Psoas muscle (tissue), 7 donors: ENCODE measurements at regions not wholly inside any gene's neighbourhood (a gene's known extent, or its start where the extent isn't known, plus 50 kb on each side); places are given as distances from the start of the nearest gene placed in this dataset.

Source experiments
- ATAC-seq, 4 donors: fragments of 200-7000 bp; cut with Tn5 transposase; one replicate each; pipeline ENCODE4 v1.9.1; 2020; ENCODE audit warnings: moderate library complexity in 3 of 4, mild to moderate bottlenecking in 2 of 4
- DNase-seq, 2 donors: peaks; one replicate each; pipeline ENCODE4 v3.0.0-alpha.2; 2020
- H3K27ac ChIP-seq: fragments of 200-600 bp; one replicate; pipeline ENCODE4 v1.8.0; 2022
- H3K27me3 ChIP-seq, 3 donors: fragments of 200-600 bp in 1 of 3; one replicate each; pipeline versions ENCODE4 v1.6.1 to v1.8.0; 2013 to 2022; ENCODE audit warnings: low read length in 2 of 3, mild to moderate bottlenecking in 2 of 3, moderate library complexity in 1 of 3; ENCODE audit not compliant: insufficient read depth in 3 of 3
- H3K36me3 ChIP-seq, 2 donors: fragments of 200-600 bp in 1 of 2; one replicate each; pipeline versions ENCODE4 v1.6.1 to v1.8.0; 2013 to 2022; ENCODE audit warnings: low read depth in 1 of 2, mild to moderate bottlenecking in 1 of 2, moderate library complexity in 1 of 2; ENCODE audit not compliant: insufficient read depth in 1 of 2
- H3K4me1 ChIP-seq: fragments of 200-600 bp; one replicate; pipeline ENCODE4 v1.8.0; 2022
- H3K4me3 ChIP-seq: fragments of 200-600 bp; one replicate; pipeline ENCODE4 v1.8.0; 2022; ENCODE audit warnings: mild to moderate bottlenecking
- H3K9me3 ChIP-seq: fragments of 200-600 bp; one replicate; pipeline ENCODE4 v1.8.0; 2022
- WGBS, 3 donors: extraction: QIAGEN DNeasy Blood & Tissue Kit; methylation state at CpG; one replicate each; pipeline versions ENCODE4 v1.1.6 to v1.1.7; 2013; 5-methylcytosine and 5-hydroxymethylcytosine counted together
- intact Hi-C, 2 donors: fragments of 100-400 bp; cut with DNase I; formaldehyde crosslinking; loops; one replicate each; pipeline versions ENCODE4 v1.11.0 to v1.14.2; 2022
- TF ChIP-seq, protein P1 (sequence below): fragments of 200-600 bp; IDR thresholded peaks from one replicate; pipeline ENCODE4 v1.8.0; 2022; ENCODE audit warnings: antibody characterized with exemption
- donor health status: healthy with polysubstance abuse.
- donor health status: DM: no; HTN: no; CAD: no; lungs with moderate emphysema.
- donor health status: Bipolar disorder and iron deficiency.
- donor health status: healthy.
- donor health status: DM: yes; HTN: yes; CAD: no.
- donor health status: DM: no; HTN: no; CAD: no.
- donor health status: DM: yes; HTN: yes; CAD: no.

DNA sequence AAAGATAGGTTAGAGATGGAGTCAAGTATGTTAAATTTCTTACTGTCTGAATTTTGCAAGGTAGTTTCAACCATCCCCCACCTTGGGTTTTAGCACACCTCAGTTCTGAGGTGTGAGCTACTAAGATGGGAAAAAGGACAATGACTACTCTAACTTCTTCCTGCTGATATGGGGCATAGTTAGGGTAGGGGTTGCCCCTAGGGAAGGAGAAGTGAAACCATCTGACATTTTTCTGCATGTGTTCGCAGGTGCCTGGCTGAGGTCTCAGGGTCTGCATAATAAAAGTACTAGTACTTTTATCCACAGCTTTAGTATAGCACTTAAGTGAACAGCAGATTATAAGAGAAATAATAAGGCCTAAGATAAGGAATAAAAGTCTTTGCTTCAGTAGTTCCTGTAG lies 129.5 kb upstream of the CYSLTR1 start:
- Histone ChIP-seq H3K4me3 (no peak overlapping the region), H3K27me3 (no peaks in the 10 kb centered on the region), H3K36me3 (no peaks in the 10 kb centered on the region), H3K27ac (no peak overlapping the region), H3K9me3 (no peaks in the 10 kb centered on the region), H3K4me1 (no peaks in the 10 kb centered on the region)
- ATAC-seq (no peak), DNase-seq (no peak)
- 74 to 94% (median 85%) methylated on average over 1 of the region's 1 CpG for WGBS, 3 donors
- intact Hi-C loops: no loop called here
- TF ChIP-seq, protein P1, sequence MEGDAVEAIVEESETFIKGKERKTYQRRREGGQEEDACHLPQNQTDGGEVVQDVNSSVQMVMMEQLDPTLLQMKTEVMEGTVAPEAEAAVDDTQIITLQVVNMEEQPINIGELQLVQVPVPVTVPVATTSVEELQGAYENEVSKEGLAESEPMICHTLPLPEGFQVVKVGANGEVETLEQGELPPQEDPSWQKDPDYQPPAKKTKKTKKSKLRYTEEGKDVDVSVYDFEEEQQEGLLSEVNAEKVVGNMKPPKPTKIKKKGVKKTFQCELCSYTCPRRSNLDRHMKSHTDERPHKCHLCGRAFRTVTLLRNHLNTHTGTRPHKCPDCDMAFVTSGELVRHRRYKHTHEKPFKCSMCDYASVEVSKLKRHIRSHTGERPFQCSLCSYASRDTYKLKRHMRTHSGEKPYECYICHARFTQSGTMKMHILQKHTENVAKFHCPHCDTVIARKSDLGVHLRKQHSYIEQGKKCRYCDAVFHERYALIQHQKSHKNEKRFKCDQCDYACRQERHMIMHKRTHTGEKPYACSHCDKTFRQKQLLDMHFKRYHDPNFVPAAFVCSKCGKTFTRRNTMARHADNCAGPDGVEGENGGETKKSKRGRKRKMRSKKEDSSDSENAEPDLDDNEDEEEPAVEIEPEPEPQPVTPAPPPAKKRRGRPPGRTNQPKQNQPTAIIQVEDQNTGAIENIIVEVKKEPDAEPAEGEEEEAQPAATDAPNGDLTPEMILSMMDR: no peak

DNA sequence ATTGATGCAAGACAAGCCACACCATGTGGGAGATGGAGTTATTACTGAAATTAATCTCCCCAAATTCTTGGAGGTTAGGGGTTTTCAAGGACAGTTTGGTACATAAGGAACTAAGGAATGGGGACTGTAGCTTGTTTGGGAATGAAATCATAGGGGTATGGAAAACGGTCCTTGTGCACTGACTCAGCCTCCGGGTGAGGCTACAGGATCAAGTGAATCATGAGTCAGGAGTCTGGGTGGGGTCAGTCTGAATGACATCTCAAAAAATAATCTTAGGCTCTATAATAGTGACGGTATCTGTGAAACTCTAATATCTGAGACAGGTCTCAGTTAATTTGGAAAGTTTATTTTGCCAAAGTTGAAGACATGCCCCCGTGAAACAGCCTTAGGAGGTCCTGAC lies 128.5 kb upstream of the CYSLTR1 start:
- WGBS, 3 donors: 44 to 55% (median 50%) methylated on average over 4 of the region's 4 CpGs
- H3K36me3 ChIP-seq: no peaks in the 10 kb centered on the region
- H3K9me3 ChIP-seq: no peaks in the 10 kb centered on the region
- TF ChIP-seq, protein P1: no peak
- no peak overlapping the region for H3K4me3 ChIP-seq
- DNase-seq: no peak
- ATAC-seq: no peak
- intact Hi-C loops: no loop called here
- no peaks in the 10 kb centered on the region for H3K27me3 ChIP-seq
- no peaks in the 10 kb centered on the region for H3K4me1 ChIP-seq
- H3K27ac ChIP-seq: no peak overlapping the region

DNA sequence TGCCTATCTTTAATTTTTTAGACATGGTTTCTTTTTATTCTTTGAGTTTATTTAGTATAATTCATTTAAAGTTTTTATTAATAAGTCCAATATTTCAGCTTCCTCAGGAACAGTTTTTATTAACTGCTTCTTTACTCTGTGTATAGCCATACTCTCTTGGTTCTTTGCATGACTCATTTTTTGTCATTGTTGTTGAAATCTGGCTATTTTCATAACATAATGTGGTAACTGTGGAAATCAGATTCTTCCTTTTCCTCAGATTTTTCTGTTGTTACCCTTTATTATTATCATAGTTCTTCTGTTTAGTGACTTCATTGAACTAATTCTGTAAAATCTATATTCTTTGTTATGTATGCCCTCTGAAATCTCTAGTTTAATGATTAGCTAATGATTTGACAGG lies 124.9 kb upstream of the CYSLTR1 start:
- intact Hi-C loops: no loop called here

DNA sequence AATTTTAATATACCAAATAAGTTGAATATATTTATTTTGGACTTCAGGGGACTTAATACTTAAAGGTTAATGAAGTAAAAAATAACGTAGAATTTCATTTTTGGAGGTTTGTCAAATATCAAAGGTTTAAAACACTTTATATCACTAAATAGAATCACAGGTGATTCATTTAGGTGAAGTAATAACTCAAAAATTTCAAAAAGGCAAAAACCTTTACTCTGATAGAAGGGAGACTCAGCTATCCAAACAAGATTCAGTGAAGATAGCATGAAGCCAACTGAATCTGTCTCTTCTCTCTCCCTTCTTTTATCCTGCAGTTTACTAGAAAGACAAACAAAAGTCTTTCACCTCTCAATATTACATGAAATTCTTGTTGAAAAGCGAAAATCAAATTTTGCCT lies 110.2 kb upstream of the CYSLTR1 start:
- Histone ChIP-seq H3K4me1 (no peaks in the 10 kb centered on the region), H3K4me3 (no peak overlapping the region), H3K36me3 (no peaks in the 10 kb centered on the region), H3K27ac (no peak overlapping the region), H3K9me3 (no peaks in the 10 kb centered on the region), H3K27me3 (no peaks in the 10 kb centered on the region)
- 48 to 74% (median 66%) methylated on average over 2 of the region's 2 CpGs for WGBS, 3 donors
- no peak for ATAC-seq
- intact Hi-C loops: no loop called here
- TF ChIP-seq, protein P1: no peak
- DNase-seq: no peak

More for the DNA sequence above, 124.9 kb upstream of the CYSLTR1 start:
- no peaks in the 10 kb centered on the region for H3K27me3 ChIP-seq
- TF ChIP-seq, protein P1: no peak
- no peaks in the 10 kb centered on the region for H3K9me3 ChIP-seq
- ATAC-seq (no peak), DNase-seq (no peak)
- H3K4me3 ChIP-seq: no peak overlapping the region
- no peaks in the 10 kb centered on the region for H3K36me3 ChIP-seq
- no peaks in the 10 kb centered on the region for H3K4me1 ChIP-seq
- H3K27ac ChIP-seq: no peak overlapping the region

DNA sequence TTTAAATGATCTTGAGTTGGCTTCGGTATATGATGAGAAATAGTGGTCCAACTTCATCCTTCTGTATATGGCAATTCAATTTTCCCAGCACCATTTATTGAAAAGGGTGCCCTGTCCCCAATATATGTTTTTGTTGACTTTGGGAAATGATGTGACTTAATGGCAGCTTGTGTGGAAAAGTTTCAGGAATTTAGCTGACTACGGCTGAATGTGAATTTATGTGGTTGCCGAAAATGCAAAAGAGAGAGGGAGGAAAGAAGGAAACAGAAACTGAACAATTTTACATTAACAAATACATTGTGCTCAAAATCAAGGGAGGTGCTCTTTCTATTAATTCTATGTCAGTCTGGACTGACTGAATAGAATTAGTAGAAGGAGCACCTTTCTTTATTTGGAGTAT lies 101.8 kb upstream of the CYSLTR1 start:
- H3K27ac ChIP-seq: no peak overlapping the region
- H3K36me3 ChIP-seq: no peaks in the 10 kb centered on the region
- no peaks in the 10 kb centered on the region for H3K9me3 ChIP-seq
- TF ChIP-seq, protein P1: no peak
- 88 to 94% (median 92%) methylated on average over 3 of the region's 3 CpGs for WGBS, 3 donors
- H3K4me3 ChIP-seq: no peak overlapping the region
- no peak for DNase-seq
- no peaks in the 10 kb centered on the region for H3K27me3 ChIP-seq
- H3K4me1 ChIP-seq: no peaks in the 10 kb centered on the region
- ATAC-seq: no peak
- intact Hi-C loops: no loop called here
